MM.1S (cell line): ENCODE measurements at regions not wholly inside any gene's neighbourhood (a gene's known extent, or its start where the extent isn't known, plus 50 kb on each side); places are given as distances from the start of the nearest gene placed in this dataset.

Source experiments
- CTCF ChIP-seq: fragments of 300-600 bp; sonication (generic); IDR thresholded peaks from 2 replicates; pipeline ENCODE4 v1.5.1; 2016; ENCODE audit warnings: antibody characterized with exemption, low read length, mixed read lengths
- EZH2 ChIP-seq: fragments of 300-600 bp; sonication (generic); optimal IDR thresholded peaks from 2 replicates; pipeline ENCODE3; 2017; ENCODE audit warnings: low read depth, mild to moderate bottlenecking, antibody characterized with exemption, low read length, mixed read lengths
- EZH2phosphoT487 ChIP-seq: fragments of 300-600 bp; sonication (generic); IDR thresholded peaks from 2 replicates; pipeline ENCODE4 v1.6.1; 2018; ENCODE audit warnings: antibody characterized with exemption, low read length

- TF ChIP-seq CTCF (no peak), EZH2 (no peak), EZH2phosphoT487 (no peak)
These were observed 276.0 kb upstream of the VWC2 start for GRCh38 chr7:49497471-49497870.
